GM12878 (cell line): ENCODE measurements at regions not wholly inside any gene's neighbourhood (a gene's known extent, or its start where the extent isn't known, plus 50 kb on each side); places are given as distances from the start of the nearest gene placed in this dataset.

Source experiments
- BHLHE40 ChIP-seq, 2 experiments: fragments of 450-650 bp in 1 of 2; IDR thresholded peaks; 2 replicates each; pipeline ENCODE4 v1.6.1; 2011 to 2017; ENCODE audit warnings: low read depth in 2 of 2, borderline replicate concordance in 1 of 2, improper control_type of control experiment in 1 of 2, low read length in 1 of 2, mild to moderate bottlenecking in 1 of 2
- FOXM1 ChIP-seq: IDR thresholded peaks from 2 replicates; pipeline ENCODE4 v1.6.1; 2012; ENCODE audit warnings: low read depth, mild to moderate bottlenecking, inconsistent platforms, low read length, moderate library complexity
- POLR2A ChIP-seq: IDR thresholded peaks from 2 replicates; pipeline ENCODE4 v1.6.1; 2011; ENCODE audit warnings: low read depth, mild to moderate bottlenecking, low read length
- TAF1 ChIP-seq: IDR thresholded peaks from 2 replicates; pipeline ENCODE4 v1.6.1; 2011; ENCODE audit warnings: mild to moderate bottlenecking, low read depth, low read length, borderline replicate concordance
- TF ChIP-seq, protein P1 (sequence below), 3 experiments: IDR thresholded peaks in 2 of 3; conservative IDR thresholded peaks in 1 of 3; 2 replicates each; pipeline ENCODE4 v1.5.1; 2011; ENCODE audit warnings: low read depth in 3 of 3, low read length in 3 of 3, mild to moderate bottlenecking in 3 of 3, control low read depth in 2 of 3, moderate library complexity in 2 of 3, inconsistent platforms in 1 of 3, mixed read lengths in 1 of 3; ENCODE audit not compliant: control insufficient read depth in 2 of 3, insufficient read depth in 1 of 3; ENCODE audit errors: extremely low read depth in 1 of 3

DNA sequence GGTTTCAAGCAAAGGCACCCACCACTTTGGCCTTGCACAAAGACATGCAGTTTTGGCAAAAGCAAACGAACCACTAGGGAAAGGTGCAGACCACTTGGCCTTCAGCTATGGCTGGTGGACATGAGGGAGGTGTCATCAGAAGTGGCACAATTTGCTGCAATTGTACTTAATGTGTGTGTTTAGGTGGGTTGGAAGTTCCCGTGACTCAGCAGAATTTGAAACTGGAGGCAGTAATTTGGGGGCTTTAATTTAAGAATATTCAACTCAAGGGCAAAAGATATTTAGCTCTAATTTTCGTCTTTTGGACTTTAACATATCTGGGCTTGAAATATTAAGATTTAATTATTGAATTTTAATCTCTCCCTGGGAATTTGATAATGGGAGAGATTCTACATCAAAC, 115.6 kb upstream of the NOCT start:
- TF ChIP-seq, protein P1, sequence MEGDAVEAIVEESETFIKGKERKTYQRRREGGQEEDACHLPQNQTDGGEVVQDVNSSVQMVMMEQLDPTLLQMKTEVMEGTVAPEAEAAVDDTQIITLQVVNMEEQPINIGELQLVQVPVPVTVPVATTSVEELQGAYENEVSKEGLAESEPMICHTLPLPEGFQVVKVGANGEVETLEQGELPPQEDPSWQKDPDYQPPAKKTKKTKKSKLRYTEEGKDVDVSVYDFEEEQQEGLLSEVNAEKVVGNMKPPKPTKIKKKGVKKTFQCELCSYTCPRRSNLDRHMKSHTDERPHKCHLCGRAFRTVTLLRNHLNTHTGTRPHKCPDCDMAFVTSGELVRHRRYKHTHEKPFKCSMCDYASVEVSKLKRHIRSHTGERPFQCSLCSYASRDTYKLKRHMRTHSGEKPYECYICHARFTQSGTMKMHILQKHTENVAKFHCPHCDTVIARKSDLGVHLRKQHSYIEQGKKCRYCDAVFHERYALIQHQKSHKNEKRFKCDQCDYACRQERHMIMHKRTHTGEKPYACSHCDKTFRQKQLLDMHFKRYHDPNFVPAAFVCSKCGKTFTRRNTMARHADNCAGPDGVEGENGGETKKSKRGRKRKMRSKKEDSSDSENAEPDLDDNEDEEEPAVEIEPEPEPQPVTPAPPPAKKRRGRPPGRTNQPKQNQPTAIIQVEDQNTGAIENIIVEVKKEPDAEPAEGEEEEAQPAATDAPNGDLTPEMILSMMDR (IDR thresholded peaks at IDR 0.05 in 2 of 3, conservative IDR thresholded peaks at IDR 0.05 in 1 of 3; ENCODE audit: control insufficient read depth in 2 of 3, extremely low read depth in 1 of 3, insufficient read depth in 1 of 3, low read depth in 3 of 3, low read length in 3 of 3): no peak
- no peak for TF ChIP-seq TAF1
- TF ChIP-seq BHLHE40 (IDR thresholded peaks at IDR 0.05; ENCODE audit: borderline replicate concordance in 1 of 2, low read depth in 2 of 2, low read length in 1 of 2): no peak
- TF ChIP-seq POLR2A: no peak
- TF ChIP-seq FOXM1: no peak
